Hematopoietic multipotent progenitor cell treated with erythropoietin and hydrocortisone succinate and interleukin-3 and kit ligand, for 17 days (in vitro differentiated cells): ENCODE measurements at regions not wholly inside any gene's neighbourhood (a gene's known extent, or its start where the extent isn't known, plus 50 kb on each side); places are given as distances from the start of the nearest gene placed in this dataset.

Experiments used
- DNase-seq: peaks from one replicate; pipeline ENCODE4 v3.0.0-alpha.2; 2015; ENCODE audit warnings: low spot score

DNA sequence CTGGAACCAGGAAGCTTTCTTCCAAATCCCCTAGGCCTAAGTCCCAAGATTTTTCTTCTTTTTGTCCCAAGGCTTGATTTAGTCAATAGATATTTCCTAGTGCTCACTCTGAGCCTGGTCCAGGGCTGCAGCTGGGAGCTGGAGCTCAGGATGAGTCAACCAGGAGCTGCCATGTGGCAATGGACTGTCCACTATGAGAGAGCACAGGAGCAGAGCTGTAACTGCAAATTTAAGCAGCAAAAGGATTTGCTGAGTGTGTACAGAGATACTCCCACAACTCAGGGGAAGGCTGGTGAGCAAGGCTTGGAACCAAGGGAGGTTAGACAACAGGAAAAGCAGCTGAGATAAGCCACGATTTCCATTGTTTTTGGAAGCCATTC lies 92.1 kb upstream of the CXCL12 start:
- no peak for DNase-seq

DNA sequence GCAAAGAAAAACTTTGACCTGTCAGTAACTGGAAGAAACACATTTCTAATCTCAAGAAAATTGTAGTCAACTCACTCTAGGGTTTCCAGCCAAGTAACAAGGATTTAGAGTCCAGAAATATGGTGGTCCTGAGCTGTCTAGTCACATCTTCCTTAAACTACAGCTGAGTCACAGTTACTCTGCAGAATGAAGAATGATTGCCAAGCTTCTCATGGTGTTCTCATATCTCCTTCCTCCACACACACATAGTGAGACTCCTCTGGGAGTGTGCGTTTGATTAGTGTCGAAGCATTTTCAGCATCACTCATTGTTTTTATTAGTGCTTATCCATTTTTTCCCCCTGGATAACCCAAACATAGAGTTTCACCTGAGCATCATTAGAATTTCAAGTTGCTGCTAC lies 93.1 kb upstream of the CXCL12 start:
- no peak for DNase-seq

DNA sequence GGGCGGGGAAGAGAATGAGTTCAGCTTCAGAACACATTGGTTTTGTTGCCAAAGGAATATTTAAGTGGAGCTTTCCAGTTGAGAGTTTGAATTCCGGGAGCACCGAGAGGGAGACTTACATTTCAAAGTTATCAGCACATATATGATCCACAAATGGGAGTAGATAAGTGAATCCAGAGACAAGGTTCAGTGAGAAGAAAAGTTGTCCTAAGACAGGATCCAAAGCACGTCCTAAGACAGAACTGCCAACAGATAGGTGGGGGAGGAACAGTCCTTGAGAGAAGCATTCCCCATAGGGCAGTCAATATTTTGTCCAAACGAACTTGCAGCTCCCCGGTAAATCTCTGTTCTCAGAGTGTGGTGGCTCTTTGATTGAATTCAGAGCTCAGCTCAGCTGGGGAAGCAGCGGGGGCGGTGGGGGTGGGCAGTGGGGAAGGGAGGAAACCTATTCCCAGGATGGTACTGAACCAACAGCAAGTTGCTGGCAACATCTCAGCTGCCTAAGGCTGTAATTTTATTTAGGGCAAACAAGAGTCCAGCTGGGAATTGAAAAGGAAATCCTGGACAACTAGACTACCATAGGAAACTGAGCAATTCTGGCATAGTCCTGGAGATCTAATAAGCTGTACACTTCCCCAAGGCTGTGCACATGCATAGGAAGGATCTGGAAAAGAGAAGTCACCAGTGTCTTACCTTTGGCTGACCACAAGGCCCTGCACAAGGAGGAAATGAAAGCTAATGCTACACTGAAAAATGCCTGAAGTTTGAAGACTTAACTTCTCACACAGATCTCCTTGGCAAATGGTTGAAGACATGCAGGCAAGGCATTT lies 94.2 kb upstream of the CXCL12 start:
- no peak for DNase-seq

DNA sequence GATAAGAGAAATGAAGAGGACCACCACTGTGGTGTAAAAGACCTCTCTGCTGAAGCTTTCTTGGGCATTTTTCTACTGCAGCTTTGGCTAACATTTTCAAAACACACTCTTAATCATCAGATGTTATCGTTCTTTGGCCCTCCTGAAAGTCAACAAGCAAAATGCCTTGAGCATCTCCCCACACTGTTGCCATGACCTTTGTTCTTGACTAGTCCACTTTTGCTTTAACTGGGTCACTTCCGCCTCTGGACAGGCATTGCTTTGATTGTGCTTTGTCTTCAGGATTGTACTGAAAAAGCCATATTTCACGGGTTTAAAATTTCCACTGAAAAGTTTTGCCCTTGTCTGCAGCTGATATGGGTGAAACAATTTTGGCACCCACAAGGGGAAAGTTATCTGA lies 107.8 kb upstream of the CXCL12 start:
- DNase-seq, result no peak

DNA sequence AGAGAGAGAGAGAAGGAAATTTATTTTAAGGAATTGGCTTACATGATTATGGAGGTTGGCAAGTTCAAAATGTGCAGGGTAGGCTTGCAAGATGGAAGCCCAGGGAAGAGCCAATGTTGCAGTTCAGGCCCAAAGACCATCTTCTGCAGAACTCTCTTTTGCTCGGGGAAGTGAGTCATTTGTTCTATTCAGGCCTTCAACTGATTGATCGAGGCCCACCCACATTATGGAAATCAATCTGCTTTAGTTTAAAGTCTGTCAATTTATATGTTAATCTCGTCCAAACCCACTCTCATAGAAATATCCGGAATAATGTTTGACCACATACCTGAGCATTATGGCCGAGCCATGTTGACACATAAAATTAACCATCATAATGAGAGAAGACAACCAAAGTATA lies 113.3 kb upstream of the CXCL12 start:
- no peak for DNase-seq

DNA sequence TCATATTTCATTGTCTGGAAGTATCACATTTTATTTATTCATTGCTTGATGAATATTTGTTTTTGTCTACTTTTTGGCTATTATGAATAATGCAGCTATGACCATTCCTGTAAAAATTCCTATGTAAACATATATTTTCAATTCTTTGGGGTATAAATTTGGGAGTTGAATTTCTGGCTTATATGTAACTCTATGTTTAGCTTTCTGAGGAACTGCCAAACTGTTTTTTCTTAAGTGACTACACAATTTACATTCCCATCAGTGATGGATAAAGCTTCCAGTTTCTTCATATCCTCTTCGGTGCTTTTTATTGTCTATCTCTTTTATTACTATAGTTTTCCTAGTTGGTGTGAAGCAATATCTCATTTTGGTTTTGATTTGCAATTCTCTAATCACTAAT lies 115.6 kb upstream of the CXCL12 start:
- DNase-seq, result no peak

DNA sequence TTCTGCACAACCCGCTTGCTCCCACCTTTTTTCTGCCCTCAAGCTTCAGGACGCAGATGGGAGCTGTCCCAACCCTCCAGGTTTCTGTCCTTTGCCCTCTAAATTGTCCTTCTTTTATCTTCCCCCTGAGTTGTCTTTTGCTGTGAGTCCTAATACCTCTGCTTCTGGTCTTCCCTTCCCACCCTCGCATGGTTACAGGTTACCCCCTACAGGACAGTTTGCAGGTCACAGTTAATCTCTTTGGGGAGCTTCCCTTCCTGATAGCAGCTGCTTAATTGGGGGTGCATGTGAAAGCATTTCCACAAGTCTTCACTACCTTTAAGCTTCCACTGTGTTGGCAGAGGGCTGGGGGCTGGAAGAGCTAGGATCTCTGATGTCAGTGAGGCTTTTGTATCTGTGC lies 121.5 kb upstream of the CXCL12 start:
- no peak for DNase-seq

DNA sequence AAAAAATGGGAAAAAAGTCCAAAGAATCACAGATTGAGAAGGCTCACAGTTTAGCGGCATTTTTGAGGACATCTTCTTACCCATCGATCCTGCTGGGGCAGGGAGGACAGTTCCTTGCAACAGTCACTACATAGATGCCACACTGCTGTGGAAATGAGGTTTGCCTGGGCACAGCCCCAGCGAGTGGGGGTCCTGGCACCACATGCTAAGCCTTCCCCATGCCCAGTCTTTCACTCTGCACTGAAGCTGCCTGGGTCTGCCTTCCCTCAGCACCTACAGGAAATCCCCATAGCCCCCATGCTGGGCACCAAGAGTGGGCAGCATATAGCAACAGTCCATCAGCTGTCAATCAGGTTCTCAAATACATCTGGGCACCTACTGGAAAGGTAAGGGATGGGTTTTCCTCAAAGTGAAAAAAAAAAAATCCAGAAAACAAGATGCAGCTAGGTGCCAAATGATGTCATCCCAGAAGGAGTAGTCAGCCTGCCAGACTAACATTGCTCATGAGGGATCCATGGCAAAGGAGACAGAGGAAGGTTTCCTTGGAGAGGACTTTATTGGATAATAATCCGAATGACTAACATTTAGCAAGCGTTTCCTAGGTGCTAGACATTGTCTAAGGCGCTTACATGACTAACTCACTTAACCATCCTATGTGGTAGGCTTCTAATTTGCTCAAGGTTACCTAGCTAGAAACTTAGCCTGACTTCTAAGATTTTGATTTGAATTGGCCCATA lies 125.7 kb upstream of the CXCL12 start:
- no peak for DNase-seq

DNA sequence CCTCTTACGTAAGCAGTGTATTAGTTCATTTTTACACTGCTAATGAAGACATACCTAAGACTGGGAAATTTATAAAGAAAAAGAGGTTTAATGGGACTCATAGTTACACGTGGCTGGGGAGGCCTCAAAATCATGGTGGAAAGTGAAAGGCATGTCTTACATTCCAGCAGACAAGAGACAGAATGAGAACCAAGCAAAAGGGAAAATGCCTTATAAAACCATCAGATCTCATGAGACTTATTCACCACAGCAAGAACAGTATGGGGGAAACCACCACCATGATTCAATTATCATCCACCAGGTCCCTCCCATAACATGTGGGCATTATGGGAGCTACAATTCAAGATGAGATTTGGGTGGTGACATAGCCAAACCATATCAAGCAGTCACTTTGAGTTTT lies 126.3 kb upstream of the CXCL12 start:
- no peak for DNase-seq

DNA sequence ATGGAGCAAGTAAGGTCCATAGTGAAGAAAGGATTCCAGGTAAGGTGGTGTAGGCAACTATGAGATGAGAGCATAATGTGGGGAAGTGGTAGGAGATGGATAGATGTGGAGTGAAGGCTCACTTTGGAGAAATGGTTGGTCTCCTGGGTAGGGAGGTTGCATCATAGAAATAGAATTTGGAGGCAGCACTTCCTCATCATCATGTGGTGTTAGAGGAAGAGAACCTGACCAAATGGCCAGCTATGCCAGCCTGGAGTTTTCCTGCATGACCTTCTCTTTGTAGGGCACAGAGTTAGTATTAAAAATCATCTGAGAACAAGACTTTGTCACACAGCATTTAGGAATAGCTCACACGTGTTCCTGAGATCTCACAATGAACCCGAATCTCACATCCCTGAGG lies 126.7 kb upstream of the CXCL12 start:
- no peak for DNase-seq

DNA sequence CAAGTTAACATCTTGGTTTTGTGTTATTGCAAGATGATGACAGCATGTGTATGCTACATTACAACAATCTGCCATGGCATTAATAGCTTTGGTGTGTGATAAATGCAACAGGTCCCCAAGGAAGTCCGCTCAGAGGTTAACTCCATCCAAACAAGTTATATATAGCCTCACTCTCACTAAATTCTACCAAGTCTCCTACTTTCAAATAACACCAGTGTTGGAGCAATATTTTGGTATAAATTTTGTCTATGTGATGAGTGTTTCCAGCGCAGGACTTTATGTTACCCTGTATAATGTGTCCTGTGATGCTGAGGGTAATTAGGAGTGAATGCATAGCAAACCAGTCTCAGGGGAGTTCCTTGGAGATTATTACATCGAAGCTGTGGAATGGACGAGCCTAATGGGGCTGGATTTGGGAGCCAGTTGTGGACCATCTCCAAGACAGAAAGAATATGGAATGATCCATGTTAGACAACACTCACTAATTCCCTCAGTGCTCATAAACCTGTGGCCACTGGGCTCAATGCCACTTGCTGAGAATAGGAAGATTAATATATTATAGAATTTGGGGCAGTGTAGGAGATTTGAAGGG lies 127.6 kb upstream of the CXCL12 start:
- DNase-seq, result no peak

DNA sequence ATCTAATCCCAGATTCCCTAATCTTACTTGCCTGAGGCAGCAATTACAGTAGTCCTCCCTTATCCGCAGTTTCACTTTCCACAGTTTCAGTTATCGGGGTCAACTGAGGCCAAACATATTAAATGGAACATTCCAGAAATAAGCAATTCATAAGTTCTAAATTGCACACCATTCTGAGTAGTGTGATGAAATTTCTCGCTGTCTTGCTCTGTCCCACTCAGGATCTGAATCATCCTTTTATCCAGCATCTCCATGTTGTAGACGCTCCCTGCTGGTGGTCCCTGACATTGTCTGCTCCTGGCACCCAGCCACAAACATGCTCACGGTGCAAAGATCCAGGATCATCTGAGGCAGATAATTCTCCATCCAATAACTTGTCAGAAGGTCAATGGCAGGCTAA lies 128.7 kb upstream of the CXCL12 start:
- DNase-seq, result no peak

DNA sequence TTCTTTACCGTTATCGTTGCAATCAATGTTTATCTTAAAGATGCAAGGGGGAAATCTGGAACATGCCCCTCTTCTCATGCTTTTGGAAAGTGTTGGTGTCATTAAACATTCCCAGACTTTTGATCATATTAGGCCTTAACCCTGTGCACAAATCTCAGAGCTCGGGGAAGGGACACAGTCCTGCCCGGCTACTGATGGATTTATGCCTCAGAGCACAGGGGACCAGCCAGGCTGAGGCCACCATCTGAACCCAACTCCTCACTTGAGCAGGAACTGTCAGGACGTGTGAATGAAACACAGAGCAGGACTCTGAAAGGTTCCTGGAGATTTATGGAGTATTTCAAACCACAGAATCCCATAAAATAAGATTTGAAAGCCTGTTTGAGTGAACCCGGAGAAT lies 132.0 kb upstream of the CXCL12 start:
- DNase-seq, result no peak

DNA sequence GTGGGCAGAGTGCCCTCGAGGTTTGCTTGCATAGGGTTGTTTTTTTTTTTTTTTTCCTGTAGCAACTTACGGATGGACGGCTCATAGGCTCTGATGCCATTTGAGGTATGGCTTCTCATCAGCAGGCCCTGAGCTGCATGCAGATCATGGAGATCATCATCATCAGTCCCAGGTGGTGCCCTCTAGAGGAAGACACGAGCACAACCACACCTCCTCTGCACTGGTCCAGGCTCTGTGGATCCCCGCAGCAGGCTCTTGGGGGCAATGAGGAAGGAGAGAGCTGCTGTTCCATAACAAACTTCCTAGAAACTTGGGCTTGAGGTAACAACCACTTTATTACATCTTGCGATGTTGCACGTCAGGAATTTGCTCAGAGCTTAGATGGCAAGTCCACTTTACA lies 132.7 kb upstream of the CXCL12 start:
- DNase-seq, result no peak

DNA sequence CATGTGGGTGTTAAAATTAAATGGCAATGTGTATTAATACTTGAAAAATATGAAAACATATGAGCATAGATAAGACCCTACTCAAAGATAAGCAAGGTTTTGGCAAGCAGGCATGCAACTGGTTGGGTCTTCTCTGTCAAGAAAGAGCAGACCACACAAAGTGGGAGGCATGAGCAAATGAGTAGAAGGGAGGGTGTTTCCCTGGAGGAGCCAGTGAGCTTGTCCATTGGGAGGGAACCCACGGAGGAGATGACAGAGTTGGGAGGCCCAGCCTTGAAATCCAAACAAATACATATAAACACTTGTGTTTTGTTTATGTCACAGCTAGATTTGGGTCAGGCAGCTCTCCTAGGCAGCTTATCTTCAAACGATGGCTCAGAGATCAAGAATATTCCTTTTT lies 134.5 kb upstream of the CXCL12 start:
- DNase-seq, result no peak

DNA sequence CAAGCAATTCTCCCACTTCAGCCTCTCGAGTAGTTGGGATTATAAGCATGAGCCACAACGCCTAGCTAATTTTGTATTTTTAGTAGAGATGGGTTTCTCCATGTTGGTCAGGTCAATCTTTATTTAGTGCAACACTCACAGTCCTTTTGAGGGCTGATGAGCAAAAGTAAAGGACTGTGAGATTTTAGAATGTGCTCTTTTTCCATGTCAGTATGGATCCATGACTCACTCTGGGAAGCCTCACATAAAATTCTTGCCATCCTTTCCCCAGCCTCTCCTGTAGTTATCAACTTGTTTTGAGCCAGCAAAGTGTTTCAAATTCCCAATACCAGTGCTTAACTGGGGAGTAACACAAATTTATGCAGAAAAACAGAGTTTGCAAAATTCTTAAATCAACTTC lies 135.8 kb upstream of the CXCL12 start:
- no peak for DNase-seq

DNA sequence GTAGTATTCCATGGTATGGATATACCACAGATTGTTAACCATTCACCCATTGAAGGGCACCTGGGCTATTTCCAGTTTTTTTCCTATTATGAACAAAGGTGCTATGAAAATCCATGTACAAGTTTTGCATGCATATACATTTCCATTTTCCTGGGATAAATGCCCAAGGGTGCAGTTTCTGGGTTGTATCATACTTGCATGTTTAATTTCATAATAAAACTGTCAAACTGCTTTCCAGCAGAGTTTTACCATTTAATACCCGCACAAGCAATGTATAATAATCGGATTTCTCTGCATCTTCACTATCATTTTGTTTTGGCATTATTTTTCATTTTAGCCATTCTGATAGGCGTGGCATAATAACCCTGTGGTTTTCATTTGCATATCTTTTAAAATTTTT lies 154.3 kb upstream of the CXCL12 start:
- no peak for DNase-seq

DNA sequence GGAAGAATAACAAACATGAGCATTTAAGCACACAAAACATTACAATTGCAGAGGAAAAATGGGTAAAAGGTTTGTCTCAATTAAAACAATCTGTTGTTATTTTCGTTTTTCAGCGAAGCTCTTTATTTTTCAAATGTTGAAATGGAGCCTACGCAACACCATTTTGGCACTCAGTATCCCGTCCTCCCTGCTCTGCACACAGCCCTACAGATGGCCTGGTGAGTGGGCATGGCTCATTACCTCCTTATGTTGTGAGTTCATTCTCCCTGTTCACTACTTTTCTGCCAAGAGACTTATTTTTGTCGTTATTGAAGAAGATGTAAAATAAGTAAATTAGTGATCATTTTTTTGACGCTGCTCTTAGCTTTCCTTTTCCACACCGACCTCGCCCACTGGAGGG lies 167.8 kb upstream of the CXCL12 start:
- no peak for DNase-seq

DNA sequence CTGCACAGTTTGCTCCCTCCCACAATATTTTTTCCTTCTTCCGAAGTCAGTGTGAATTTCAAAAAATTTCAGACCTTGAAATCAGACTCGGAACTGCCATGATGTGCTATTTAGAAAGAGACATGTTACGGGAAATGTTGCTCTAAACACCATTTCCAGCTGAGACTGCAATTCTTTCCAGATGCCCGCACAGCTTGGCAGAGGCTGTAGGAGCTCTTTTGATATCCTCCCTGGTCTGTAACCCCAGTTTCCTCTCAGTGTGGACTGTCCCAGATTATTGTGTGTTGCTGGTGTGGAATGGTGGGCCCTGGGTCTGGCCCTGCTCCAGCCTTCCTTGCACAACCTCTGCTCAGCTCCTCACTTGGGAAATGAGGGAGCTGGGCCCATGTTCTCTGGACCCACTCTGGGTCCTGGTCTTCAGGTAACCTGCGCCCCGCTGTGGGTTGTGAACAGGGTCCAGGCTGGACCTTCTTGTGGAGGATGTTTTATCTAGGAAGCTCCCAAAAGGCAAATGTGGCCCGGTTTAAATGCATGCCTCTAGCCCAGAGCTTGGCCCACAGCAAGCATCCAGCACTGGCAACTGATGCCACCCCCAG lies 172.8 kb upstream of the CXCL12 start:
- DNase-seq, result no peak

DNA sequence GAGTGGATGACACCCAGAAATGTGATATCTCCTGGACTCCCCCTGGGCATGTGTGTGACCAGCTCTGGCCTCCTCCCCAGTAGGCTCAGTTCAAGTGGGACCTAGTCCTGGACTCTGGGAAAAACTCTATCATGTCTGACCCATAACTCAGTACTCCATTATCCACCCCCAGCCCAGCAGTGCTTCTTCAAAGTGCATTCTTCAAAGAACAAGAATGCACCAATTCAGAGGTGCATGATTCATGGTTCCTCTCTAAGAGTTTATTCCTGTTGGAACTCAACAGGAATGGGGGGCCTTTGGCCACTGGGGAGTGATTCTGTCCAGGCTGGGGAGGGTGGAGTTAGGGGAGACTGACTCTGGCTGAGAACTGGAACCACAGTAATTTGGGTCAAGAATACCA lies 173.6 kb upstream of the CXCL12 start:
- no peak for DNase-seq

DNA sequence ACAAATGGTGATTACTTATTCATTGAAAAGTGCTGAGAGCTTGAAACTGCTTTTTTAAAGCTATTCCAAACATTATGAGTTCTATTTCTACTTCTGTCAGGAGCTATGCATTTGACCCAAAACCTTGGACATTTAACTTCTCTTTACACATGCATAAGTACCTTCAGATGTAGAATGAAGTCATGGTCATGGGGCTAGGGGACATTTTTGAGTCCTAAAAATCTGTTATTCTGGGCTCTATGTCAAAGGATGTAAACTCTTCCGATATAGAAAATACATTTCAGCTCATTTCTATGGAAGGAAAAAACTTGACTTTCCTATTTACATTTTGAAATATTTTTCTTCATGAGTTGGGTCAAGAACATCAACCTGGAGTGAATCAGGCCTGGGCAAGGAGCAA lies 179.5 kb upstream of the CXCL12 start:
- DNase-seq, result no peak

DNA sequence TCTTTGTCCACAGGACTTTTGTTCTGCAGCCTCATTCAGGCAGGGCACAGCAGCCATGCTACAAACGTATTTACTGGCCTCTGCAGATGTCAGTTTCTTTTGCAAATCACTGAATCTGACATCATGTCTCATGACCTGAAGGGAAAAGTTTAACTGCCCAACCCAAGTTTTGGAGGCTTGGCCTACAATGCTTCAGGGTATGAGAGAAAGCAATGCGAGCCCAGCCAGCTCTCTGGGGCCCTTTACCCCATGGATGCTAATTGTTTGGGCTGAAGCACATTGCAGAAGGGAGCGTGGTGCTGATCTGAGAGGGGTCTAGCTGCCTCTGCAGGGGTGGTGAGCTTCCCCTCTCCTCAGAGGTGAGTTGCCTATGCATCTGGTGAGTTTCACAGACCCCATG lies 179.9 kb upstream of the CXCL12 start:
- DNase-seq, result no peak

DNA sequence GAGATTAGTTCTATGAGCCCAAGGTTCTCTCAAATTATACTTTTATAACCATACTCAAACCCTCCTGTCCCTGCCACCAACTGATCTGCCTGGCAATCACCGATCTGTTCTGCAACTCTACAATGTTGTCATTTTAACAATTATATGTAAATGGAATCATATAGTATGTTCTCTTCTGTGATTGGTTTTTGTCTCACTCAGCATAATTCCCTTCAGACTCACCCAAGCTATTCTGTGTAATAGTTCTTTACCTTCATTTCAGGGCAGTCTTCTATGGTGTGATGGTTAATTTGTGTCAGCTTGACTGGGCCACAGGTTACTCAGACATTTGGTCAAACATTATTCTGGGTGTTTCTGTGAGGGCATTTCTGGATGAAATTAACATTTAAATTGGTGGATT lies 181.9 kb upstream of the CXCL12 start:
- DNase-seq, result no peak
